BJ (cell line): ENCODE measurements at regions not wholly inside any gene's neighbourhood (a gene's known extent, or its start where the extent isn't known, plus 50 kb on each side); places are given as distances from the start of the nearest gene placed in this dataset.

ENCODE experiments used
- CTCF ChIA-PET: fragments of 350-600 bp; formaldehyde crosslinking; extraction: SDS; loops from one replicate; lab custom pipeline; 2021; ENCODE audit warnings: antibody characterized with exemption, inconsistent platforms; lab: Yijun Ruan, JAX
- POLR2A ChIA-PET: fragments of 300-600 bp; sonication (Branson Sonifier 250); formaldehyde crosslinking; extraction: SDS; loops from one replicate; lab custom pipeline; 2021; ENCODE audit warnings: antibody characterized with exemption; lab: Charles Lee
- DNase-seq: peaks from one replicate; pipeline ENCODE4 v3.0.0-alpha.2; 2011; ENCODE audit warnings: low read depth
- H3K27me3 ChIP-seq: 2 replicates; pipeline ENCODE4 v1.6.0; 2011; ENCODE audit warnings: low read length; ENCODE audit not compliant: control insufficient read depth, insufficient read depth
- H3K36me3 ChIP-seq: 2 replicates; pipeline ENCODE4 v1.5.1; 2011; ENCODE audit warnings: low read length; ENCODE audit not compliant: control insufficient read depth, insufficient read depth
- H3K4me3 ChIP-seq: 2 replicates; pipeline ENCODE4 v1.5.1; 2011; ENCODE audit warnings: low read depth, mild to moderate bottlenecking, control low read depth, low read length
- TF ChIP-seq, protein P1 (sequence below): IDR thresholded peaks from 2 replicates; pipeline ENCODE4 v1.5.1; 2011; ENCODE audit warnings: low read depth, mild to moderate bottlenecking, control low read depth, inconsistent platforms, low read length, moderate library complexity; ENCODE audit not compliant: insufficient read depth

DNA sequence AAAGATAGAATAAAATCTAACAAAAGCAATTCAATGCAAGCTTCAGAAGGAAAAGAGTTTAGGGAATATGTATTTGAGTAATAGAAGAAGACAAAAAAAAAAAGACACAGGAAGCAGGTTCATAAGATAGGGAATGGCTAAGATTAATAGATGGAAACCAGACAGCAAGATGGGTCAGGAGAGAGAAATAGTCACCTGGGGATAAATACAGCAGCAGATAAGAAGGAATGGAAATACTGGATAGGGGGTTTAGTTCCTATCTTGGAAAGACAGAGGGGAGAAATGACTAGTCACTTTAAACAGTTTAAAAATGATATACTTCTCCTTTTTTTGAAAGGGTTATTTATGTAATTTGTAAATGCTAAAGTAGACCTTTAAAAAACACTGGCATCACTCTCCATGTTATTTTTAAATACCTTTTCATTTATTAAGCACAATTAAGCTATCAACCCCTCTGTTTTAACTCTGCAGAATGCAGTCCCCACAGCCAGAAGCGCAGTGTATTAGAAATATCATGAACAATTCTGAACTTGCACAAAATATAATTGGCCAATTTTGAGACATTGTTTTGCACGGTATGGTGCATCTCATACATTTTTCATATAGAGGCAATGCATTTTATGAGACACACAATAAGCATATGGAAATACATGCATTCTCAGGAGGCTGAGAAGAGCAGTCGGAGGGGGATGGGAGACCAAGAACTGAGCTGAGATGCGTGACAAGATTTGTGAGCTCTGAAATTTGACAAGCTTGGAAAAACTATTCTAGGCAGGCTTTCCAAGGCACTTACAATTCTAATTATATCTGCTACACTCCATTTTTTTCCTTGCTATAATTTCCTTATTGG lies 303.4 kb upstream of the PRICKLE1 start:
- ChIA-PET POLR2A (no interaction called here), CTCF (interaction anchor here (1.1 kb wide), 1 partner anchor 17 kb away, joined by 3 read pairs; no protein-coding TSS in a partner anchor)
- H3K36me3 ChIP-seq, result no peaks in the 10 kb centered on the region
- TF ChIP-seq, protein P1, sequence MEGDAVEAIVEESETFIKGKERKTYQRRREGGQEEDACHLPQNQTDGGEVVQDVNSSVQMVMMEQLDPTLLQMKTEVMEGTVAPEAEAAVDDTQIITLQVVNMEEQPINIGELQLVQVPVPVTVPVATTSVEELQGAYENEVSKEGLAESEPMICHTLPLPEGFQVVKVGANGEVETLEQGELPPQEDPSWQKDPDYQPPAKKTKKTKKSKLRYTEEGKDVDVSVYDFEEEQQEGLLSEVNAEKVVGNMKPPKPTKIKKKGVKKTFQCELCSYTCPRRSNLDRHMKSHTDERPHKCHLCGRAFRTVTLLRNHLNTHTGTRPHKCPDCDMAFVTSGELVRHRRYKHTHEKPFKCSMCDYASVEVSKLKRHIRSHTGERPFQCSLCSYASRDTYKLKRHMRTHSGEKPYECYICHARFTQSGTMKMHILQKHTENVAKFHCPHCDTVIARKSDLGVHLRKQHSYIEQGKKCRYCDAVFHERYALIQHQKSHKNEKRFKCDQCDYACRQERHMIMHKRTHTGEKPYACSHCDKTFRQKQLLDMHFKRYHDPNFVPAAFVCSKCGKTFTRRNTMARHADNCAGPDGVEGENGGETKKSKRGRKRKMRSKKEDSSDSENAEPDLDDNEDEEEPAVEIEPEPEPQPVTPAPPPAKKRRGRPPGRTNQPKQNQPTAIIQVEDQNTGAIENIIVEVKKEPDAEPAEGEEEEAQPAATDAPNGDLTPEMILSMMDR, result no peak
- DNase-seq, result no peak
- H3K4me3 ChIP-seq, result no peak overlapping the region
- no peaks in the 10 kb centered on the region for H3K27me3 ChIP-seq

DNA sequence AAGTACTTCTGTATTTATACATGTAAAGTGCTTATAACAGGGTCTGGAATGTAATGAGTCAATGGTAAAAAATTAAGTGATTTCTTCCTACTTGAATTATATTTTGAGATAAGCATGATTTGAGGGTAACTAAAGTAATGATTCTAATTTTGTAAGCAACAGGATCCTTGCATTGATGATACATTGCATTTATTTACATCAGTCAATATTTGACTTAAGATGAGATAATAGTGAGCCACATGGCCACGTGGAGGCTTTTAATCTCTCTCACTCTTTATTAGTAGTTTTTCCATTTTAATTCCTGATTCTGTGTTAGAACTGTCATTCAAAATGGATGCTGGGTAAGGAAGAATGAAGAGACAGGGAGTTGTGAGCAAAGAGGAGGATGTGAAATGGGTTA lies 298.1 kb upstream of the PRICKLE1 start:
- Histone ChIP-seq H3K36me3 (no peaks in the 10 kb centered on the region), H3K4me3 (no peak overlapping the region), H3K27me3 (no peaks in the 10 kb centered on the region)
- POLR2A ChIA-PET, result no interaction called here
- DNase-seq, result no peak
- CTCF ChIA-PET, result interaction anchor here (0.5 kb wide), 1 partner anchor 55 kb away, joined by 3 read pairs; no protein-coding TSS in a partner anchor
- TF ChIP-seq, protein P1, result no peak

- ChIA-PET POLR2A (no interaction called here), CTCF (no interaction called here)
- no peak for DNase-seq
- H3K4me3 ChIP-seq, result no peak overlapping the region
- TF ChIP-seq, protein P1, result no peak
- H3K27me3 ChIP-seq, result no peaks in the 10 kb centered on the region
- no peaks in the 10 kb centered on the region for H3K36me3 ChIP-seq
Observed at GRCh38 chr12:42886160-42886559, 296.6 kb upstream of the PRICKLE1 start.

DNA sequence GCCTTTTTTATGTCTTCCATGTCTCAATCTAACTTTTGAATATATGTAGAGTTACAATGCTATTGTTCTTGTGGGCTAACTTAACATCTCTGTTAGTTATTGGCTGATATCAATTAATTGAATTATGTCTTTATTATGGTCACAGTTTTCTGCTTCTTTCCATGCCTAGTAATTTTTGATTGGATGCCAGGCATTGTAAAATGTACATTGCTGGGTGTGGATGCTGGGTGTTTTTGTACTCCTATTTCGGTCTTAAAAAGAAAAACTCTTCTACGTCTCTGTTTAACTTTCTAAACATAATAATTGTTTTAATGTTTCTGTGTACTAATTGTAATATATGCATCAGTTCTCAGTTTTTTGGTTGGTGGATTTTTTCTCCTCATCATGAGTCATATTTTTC lies 296.1 kb upstream of the PRICKLE1 start:
- CTCF ChIA-PET, result no interaction called here
- no peak for DNase-seq
- POLR2A ChIA-PET, result no interaction called here
- TF ChIP-seq, protein P1, result no peak
- no peak overlapping the region for H3K4me3 ChIP-seq
- no peaks in the 10 kb centered on the region for H3K36me3 ChIP-seq
- H3K27me3 ChIP-seq, result no peaks in the 10 kb centered on the region

GRCh38 chr12:42884116-42884515 lies 294.6 kb upstream of the PRICKLE1 start:
- H3K36me3 ChIP-seq, result no peaks in the 10 kb centered on the region
- ChIA-PET CTCF (interaction anchor here (0.9 kb wide), 1 partner anchor 15 kb away, joined by 3 read pairs; no protein-coding TSS in a partner anchor), POLR2A (no interaction called here)
- no peak overlapping the region for H3K4me3 ChIP-seq
- TF ChIP-seq, protein P1, result no peak
- H3K27me3 ChIP-seq, result no peaks in the 10 kb centered on the region
- DNase-seq, result no peak
